Liver (tissue), 8 donors: ENCODE measurements at regions not wholly inside any gene's neighbourhood (a gene's known extent, or its start where the extent isn't known, plus 50 kb on each side); places are given as distances from the start of the nearest gene placed in this dataset.

Experiments
- DNase-seq: peaks from one replicate; pipeline ENCODE4 v3.0.0-alpha.2; 2017; ENCODE audit warnings: low spot score
- H3K27ac ChIP-seq, 2 donors: one replicate each; pipeline ENCODE4 v1.7.0; 2013; ENCODE audit warnings: inconsistent platforms in 2 of 2, low read length in 2 of 2, control low read depth in 1 of 2, low read depth in 1 of 2, mild to moderate bottlenecking in 1 of 2
- H3K27me3 ChIP-seq, 4 donors: one replicate each; pipeline versions ENCODE4 v1.6.1 to v1.7.0; 2013; ENCODE audit warnings: low read length in 3 of 4, inconsistent platforms in 1 of 4, mild to moderate bottlenecking in 1 of 4, moderate library complexity in 1 of 4; ENCODE audit not compliant: control insufficient read depth in 4 of 4, insufficient read depth in 4 of 4
- H3K36me3 ChIP-seq, 4 donors: one replicate each; pipeline versions ENCODE4 v1.6.1 to v1.7.0; 2013; ENCODE audit warnings: low read length in 3 of 4, mild to moderate bottlenecking in 3 of 4, low read depth in 1 of 4, moderate library complexity in 1 of 4; ENCODE audit not compliant: control insufficient read depth in 4 of 4, insufficient read depth in 3 of 4
- H3K4me1 ChIP-seq, 4 donors: one replicate each; pipeline versions ENCODE4 v1.6.1 to v1.7.0; 2013; ENCODE audit warnings: low read length in 3 of 4, mild to moderate bottlenecking in 3 of 4, moderate library complexity in 1 of 4; ENCODE audit not compliant: control insufficient read depth in 4 of 4, insufficient read depth in 4 of 4
- H3K4me3 ChIP-seq, 3 donors: one replicate each; pipeline versions ENCODE4 v1.6.1 to v1.7.0; 2013; ENCODE audit warnings: low read length in 3 of 3, control low read depth in 1 of 3, low read depth in 1 of 3, mild to moderate bottlenecking in 1 of 3
- H3K9ac ChIP-seq, 2 donors: one replicate each; pipeline ENCODE4 v1.7.0; 2013; ENCODE audit warnings: low read length in 2 of 2, mild to moderate bottlenecking in 2 of 2, moderate library complexity in 2 of 2, control low read depth in 1 of 2, low read depth in 1 of 2
- H3K9me3 ChIP-seq, 4 donors: one replicate each; pipeline versions ENCODE4 v1.6.1 to v1.7.0; 2013; ENCODE audit warnings: low read length in 3 of 4; ENCODE audit not compliant: control insufficient read depth in 4 of 4
- EGR1 ChIP-seq, 2 donors: IDR thresholded peaks; 2 replicates each; pipeline ENCODE4 v1.6.1; 2016 to 2018; ENCODE audit warnings: antibody characterized with exemption in 2 of 2, low read depth in 2 of 2
- FOXA2 ChIP-seq: IDR thresholded peaks from 2 replicates; pipeline ENCODE4 v1.6.1; 2016; ENCODE audit warnings: antibody characterized with exemption
- GABPA ChIP-seq, 2 donors: IDR thresholded peaks in 1 of 2; conservative IDR thresholded peaks in 1 of 2; 2 replicates each; pipeline ENCODE4 v1.6.1; 2016; ENCODE audit warnings: antibody characterized with exemption in 2 of 2, mild to moderate bottlenecking in 1 of 2, moderate library complexity in 1 of 2
- HNF4A ChIP-seq, 2 donors: conservative IDR thresholded peaks; 2 replicates each; pipeline ENCODE4 v1.6.1; 2016; ENCODE audit warnings: antibody characterized with exemption in 2 of 2, mild to moderate bottlenecking in 2 of 2
- HNF4G ChIP-seq: IDR thresholded peaks from 2 replicates; pipeline ENCODE4 v1.6.1; 2016; ENCODE audit warnings: antibody characterized with exemption
- JUND ChIP-seq, 2 donors: IDR thresholded peaks; 2 replicates each; pipeline ENCODE4 v1.6.1; 2016; ENCODE audit warnings: antibody characterized with exemption in 2 of 2
- NR2F2 ChIP-seq: IDR thresholded peaks from 2 replicates; pipeline ENCODE4 v1.6.1; 2016; ENCODE audit warnings: antibody characterized with exemption
- RAD21 ChIP-seq, 2 donors: IDR thresholded peaks; 2 replicates each; pipeline ENCODE4 v1.6.1; 2016; ENCODE audit warnings: antibody characterized with exemption in 2 of 2, mild to moderate bottlenecking in 2 of 2
- RXRA ChIP-seq, 2 donors: IDR thresholded peaks; 2 replicates each; pipeline ENCODE4 v1.6.1; 2017 to 2018; ENCODE audit warnings: antibody characterized with exemption in 2 of 2, mild to moderate bottlenecking in 1 of 2
- TAF1 ChIP-seq: conservative IDR thresholded peaks from 2 replicates; pipeline ENCODE4 v1.6.1; 2016; ENCODE audit warnings: antibody characterized with exemption, mild to moderate bottlenecking
- YY1 ChIP-seq: IDR thresholded peaks from 2 replicates; pipeline ENCODE4 v1.6.1; 2016; ENCODE audit warnings: antibody characterized with exemption, mild to moderate bottlenecking
- WGBS: extraction: QIAGEN DNeasy Blood & Tissue Kit; methylation state at CpG from one replicate; pipeline ENCODE4 v1.1.7; 2013; 5-methylcytosine and 5-hydroxymethylcytosine counted together
- TF ChIP-seq, protein P1 (sequence below): fragments of 150-350 bp; IDR thresholded peaks from 2 replicates; pipeline ENCODE4 v1.5.1; 2017; ENCODE audit warnings: improper control_type of control experiment, low read depth, low read length; ENCODE audit not compliant: missing input control
- TF ChIP-seq, protein P2 (sequence below): IDR thresholded peaks from 2 replicates; pipeline ENCODE4 v1.6.1; 2016; ENCODE audit warnings: antibody characterized with exemption
- TF ChIP-seq, protein P3 (sequence below): IDR thresholded peaks from 2 replicates; pipeline ENCODE4 v1.6.1; 2016; ENCODE audit warnings: antibody characterized with exemption
- TF ChIP-seq, protein P4 (sequence below): IDR thresholded peaks from 2 replicates; pipeline ENCODE4 v1.6.1; 2016; ENCODE audit warnings: antibody characterized with exemption, mild to moderate bottlenecking
- TF ChIP-seq, protein P5 (sequence below): IDR thresholded peaks from 2 replicates; pipeline ENCODE4 v1.6.1; 2016; ENCODE audit warnings: antibody characterized with exemption
- donor health status: healthy.
- donor health status: healthy.
- donor health status: healthy.
- donor health status: healthy.
- donor health status: healthy.

DNA sequence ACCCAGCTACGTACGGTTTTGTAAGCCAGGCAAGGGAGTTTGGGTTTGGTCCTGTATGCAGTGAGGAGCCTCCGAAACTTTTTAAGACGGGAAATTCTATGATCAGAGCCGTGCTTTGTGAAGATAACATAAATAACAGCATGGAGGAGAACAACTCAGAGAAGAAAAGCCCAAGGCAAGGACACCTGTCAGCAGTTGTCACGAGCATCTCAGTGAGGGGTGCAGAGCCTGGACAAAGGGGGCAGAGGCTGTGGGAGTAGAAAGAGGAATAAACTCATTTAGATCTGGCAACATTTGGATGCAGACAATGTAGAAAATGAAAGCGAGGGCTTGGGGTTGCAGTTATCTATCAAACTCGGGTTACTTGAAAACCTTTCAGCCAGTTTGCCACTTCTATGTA, 64.5 kb downstream of the CAVIN2 start:
- no peak overlapping the region for H3K9ac ChIP-seq
- H3K9me3 ChIP-seq = no peaks in the 10 kb centered on the region
- no peaks in the 10 kb centered on the region for H3K36me3 ChIP-seq
- no peaks in the 10 kb centered on the region for H3K4me1 ChIP-seq
- WGBS = 86% methylated on average over 8 of the region's 8 CpGs
- H3K27ac ChIP-seq = no peak overlapping the region
- H3K4me3 ChIP-seq = no peak overlapping the region
- no peak for DNase-seq
- TF ChIP-seq, protein P1, sequence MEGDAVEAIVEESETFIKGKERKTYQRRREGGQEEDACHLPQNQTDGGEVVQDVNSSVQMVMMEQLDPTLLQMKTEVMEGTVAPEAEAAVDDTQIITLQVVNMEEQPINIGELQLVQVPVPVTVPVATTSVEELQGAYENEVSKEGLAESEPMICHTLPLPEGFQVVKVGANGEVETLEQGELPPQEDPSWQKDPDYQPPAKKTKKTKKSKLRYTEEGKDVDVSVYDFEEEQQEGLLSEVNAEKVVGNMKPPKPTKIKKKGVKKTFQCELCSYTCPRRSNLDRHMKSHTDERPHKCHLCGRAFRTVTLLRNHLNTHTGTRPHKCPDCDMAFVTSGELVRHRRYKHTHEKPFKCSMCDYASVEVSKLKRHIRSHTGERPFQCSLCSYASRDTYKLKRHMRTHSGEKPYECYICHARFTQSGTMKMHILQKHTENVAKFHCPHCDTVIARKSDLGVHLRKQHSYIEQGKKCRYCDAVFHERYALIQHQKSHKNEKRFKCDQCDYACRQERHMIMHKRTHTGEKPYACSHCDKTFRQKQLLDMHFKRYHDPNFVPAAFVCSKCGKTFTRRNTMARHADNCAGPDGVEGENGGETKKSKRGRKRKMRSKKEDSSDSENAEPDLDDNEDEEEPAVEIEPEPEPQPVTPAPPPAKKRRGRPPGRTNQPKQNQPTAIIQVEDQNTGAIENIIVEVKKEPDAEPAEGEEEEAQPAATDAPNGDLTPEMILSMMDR = no peak
- TF ChIP-seq RXRA (IDR thresholded peaks at IDR 0.05) (no peak), YY1 (no peak), HNF4A (conservative IDR thresholded peaks at IDR 0.05) (no peak), EGR1 (IDR thresholded peaks at IDR 0.05; ENCODE audit: low read depth in 2 of 2) (no peak), NR2F2 (no peak), FOXA2 (no peak), JUND (IDR thresholded peaks at IDR 0.05) (no peak), RAD21 (IDR thresholded peaks at IDR 0.05) (no peak)
- TF ChIP-seq, protein P2, sequence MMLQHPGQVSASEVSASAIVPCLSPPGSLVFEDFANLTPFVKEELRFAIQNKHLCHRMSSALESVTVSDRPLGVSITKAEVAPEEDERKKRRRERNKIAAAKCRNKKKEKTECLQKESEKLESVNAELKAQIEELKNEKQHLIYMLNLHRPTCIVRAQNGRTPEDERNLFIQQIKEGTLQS = no peak
- TF ChIP-seq, protein P3, sequence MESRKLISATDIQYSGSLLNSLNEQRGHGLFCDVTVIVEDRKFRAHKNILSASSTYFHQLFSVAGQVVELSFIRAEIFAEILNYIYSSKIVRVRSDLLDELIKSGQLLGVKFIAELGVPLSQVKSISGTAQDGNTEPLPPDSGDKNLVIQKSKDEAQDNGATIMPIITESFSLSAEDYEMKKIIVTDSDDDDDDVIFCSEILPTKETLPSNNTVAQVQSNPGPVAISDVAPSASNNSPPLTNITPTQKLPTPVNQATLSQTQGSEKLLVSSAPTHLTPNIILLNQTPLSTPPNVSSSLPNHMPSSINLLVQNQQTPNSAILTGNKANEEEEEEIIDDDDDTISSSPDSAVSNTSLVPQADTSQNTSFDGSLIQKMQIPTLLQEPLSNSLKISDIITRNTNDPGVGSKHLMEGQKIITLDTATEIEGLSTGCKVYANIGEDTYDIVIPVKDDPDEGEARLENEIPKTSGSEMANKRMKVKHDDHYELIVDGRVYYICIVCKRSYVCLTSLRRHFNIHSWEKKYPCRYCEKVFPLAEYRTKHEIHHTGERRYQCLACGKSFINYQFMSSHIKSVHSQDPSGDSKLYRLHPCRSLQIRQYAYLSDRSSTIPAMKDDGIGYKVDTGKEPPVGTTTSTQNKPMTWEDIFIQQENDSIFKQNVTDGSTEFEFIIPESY = no peak
- no peaks in the 10 kb centered on the region for H3K27me3 ChIP-seq

DNA sequence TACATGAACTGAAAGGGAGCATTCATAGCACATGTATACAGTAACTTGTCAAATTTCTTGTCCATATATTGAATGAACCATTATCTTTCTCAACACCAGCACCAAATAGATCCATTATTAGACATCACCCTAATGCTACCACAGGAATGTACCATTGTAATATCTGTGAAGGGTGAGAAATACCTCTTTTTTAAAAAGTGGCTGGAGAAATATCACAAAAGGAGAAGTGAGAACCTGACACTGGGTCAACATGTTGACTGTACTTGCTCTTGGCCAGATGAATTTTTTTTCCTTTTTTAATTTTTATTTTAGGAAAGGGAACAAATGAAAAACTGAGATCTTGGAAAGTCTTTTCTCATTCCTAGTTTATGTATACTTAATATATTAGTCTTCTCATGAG, 63.5 kb downstream of the CAVIN2 start:
- H3K36me3 ChIP-seq = no peaks in the 10 kb centered on the region
- TF ChIP-seq YY1 (no peak), GABPA (IDR thresholded peaks at IDR 0.05 in 1 of 2, conservative IDR thresholded peaks at IDR 0.05 in 1 of 2) (no peak), RXRA (IDR thresholded peaks at IDR 0.05) (no peak), JUND (IDR thresholded peaks at IDR 0.05) (no peak), TAF1 (no peak), HNF4G (no peak), NR2F2 (no peak), EGR1 (IDR thresholded peaks at IDR 0.05; ENCODE audit: low read depth in 2 of 2) (no peak), FOXA2 (no peak)
- TF ChIP-seq, protein P4, sequence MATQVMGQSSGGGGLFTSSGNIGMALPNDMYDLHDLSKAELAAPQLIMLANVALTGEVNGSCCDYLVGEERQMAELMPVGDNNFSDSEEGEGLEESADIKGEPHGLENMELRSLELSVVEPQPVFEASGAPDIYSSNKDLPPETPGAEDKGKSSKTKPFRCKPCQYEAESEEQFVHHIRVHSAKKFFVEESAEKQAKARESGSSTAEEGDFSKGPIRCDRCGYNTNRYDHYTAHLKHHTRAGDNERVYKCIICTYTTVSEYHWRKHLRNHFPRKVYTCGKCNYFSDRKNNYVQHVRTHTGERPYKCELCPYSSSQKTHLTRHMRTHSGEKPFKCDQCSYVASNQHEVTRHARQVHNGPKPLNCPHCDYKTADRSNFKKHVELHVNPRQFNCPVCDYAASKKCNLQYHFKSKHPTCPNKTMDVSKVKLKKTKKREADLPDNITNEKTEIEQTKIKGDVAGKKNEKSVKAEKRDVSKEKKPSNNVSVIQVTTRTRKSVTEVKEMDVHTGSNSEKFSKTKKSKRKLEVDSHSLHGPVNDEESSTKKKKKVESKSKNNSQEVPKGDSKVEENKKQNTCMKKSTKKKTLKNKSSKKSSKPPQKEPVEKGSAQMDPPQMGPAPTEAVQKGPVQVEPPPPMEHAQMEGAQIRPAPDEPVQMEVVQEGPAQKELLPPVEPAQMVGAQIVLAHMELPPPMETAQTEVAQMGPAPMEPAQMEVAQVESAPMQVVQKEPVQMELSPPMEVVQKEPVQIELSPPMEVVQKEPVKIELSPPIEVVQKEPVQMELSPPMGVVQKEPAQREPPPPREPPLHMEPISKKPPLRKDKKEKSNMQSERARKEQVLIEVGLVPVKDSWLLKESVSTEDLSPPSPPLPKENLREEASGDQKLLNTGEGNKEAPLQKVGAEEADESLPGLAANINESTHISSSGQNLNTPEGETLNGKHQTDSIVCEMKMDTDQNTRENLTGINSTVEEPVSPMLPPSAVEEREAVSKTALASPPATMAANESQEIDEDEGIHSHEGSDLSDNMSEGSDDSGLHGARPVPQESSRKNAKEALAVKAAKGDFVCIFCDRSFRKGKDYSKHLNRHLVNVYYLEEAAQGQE = no peak
- TF ChIP-seq, protein P1 = no peak
- TF ChIP-seq, protein P3 = no peak
- TF ChIP-seq, protein P5, sequence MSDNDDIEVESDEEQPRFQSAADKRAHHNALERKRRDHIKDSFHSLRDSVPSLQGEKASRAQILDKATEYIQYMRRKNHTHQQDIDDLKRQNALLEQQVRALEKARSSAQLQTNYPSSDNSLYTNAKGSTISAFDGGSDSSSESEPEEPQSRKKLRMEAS = no peak
- no peak overlapping the region for H3K4me3 ChIP-seq
- no peak for DNase-seq
- H3K27me3 ChIP-seq = no peaks in the 10 kb centered on the region
- H3K9me3 ChIP-seq = no peaks in the 10 kb centered on the region
- no peak overlapping the region for H3K9ac ChIP-seq
- H3K27ac ChIP-seq = no peak overlapping the region
- no peaks in the 10 kb centered on the region for H3K4me1 ChIP-seq
